Urothelium cell line (cell line): ENCODE measurements at regions not wholly inside any gene's neighbourhood (a gene's known extent, or its start where the extent isn't known, plus 50 kb on each side); places are given as distances from the start of the nearest gene placed in this dataset.

ENCODE experiments used
- DNase-seq: peaks from one replicate; pipeline ENCODE4 v3.0.0; 2011; ENCODE audit warnings: low spot score, mixed read lengths
- FAIRE-seq: peaks from 2 replicates; lab custom pipeline; 2011; peaks lifted over from hg19 to GRCh38; lab: Jason Lieb, UNC

DNA sequence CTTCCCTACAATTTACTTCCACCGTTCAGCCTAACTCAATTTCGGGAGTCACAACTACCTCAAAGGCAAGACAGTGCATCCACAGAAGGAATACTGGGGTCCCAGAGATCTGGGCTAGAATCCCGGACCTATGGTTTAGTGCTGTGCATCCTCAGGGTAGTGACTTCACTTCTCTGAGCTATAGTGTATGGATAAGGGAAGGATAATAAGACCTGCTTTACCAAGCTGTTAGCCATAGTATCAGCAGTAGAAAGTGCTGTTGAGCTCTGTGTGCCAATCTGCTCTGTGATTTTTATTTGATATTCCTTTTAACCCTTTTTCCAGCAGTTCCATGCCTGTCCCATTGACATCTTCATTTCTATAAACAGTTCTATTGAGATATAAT lies 1044.3 kb downstream of the BCL11B start:
- no peak for DNase-seq
- FAIRE-seq, result no peak

DNA sequence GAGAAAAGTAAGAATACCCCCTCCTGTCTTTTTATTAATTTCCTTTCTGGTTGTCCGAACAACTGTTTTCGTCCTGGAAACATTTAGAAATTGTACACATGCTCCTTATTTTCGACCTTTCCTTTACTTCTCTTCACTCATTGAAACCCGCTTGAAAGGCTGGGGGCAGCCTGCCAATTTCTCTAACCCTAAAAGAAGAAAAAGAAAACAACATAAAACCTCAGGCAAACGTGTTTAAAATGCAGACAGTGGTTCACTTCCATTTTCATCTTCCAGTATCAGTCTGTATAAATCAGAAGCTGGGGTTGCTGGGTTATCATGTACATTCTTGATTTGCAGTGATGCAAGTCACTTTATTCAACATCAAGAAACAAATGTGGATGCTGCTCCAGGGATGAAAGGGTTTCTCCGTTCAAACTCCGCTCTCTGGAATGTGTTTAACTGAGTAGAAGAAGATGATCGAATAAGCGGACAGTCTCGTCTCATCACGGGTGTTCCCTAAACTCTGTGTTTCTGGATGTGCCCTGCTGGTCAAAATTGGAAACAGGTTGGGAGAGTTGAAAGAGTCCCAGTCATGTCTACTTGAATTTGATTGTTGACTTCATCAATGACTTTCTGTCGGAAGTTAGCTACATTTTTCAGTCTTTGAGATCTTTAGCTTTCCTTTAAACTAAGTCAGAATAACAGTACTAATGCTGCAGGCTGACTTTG lies 1042.2 kb downstream of the BCL11B start:
- no peak for DNase-seq
- FAIRE-seq, result no peak

DNA sequence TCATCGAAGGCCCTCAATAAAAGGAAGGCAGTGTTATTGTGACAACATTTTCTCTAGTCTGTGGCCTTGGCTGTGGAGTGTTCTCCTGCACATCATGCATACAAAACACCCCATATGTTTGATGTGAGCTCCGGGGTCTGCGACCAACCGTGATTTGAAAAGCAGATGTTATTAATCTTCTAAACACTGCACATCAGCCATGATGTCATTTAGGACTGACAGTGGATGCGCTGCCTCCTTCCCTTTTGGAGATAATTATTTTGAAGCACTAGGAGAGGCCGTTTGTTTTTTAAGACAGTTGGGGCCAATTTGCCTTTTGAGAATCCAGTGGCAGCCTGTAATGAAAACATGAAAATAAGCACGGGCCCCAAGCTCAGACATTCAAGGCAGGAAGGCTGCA lies 1041.6 kb downstream of the BCL11B start:
- FAIRE-seq, result no peak

DNA sequence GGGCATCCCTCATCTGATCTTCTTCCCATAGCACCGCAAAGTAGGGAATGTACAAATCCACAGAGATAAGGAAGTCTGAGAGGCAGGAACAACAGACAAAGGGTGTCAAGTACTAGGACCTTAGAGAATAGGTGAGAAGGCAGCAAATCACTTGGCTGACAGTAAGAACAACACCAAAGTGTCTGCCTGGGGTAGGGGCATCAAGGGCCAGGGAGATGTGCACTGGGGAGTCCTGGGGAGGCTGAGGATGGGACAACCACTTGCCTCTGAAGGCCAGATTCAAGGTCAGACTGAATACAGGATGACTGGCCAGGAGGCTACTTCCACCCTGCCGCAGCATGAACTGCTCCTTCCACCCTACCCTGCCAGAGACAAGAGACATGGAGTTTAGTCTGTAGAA lies 1040.8 kb downstream of the BCL11B start:
- DNase-seq, result no peak
- FAIRE-seq, result no peak

More for the DNA sequence above, 1041.6 kb downstream of the BCL11B start:
- no peak for DNase-seq

DNA sequence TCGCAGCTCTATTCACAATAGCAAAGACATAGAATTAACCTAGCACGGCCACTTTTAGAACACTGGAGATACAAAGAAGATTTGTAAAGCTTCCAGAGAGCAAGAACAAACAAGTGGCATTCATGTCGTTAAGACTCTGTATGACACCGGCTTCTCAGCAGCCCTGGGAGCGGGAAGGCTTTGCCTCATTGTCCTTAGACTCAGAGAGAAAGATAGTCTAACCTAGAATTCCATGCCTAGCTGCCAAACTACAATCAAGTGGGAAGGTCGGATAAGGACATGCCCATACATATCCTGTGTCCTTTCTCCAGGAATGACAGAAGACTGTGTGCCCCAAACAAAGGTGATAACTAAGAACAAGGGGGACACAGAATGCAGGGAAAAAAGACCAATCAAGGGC lies 1038.3 kb downstream of the BCL11B start:
- FAIRE-seq, result no peak
- DNase-seq, result no peak

DNA sequence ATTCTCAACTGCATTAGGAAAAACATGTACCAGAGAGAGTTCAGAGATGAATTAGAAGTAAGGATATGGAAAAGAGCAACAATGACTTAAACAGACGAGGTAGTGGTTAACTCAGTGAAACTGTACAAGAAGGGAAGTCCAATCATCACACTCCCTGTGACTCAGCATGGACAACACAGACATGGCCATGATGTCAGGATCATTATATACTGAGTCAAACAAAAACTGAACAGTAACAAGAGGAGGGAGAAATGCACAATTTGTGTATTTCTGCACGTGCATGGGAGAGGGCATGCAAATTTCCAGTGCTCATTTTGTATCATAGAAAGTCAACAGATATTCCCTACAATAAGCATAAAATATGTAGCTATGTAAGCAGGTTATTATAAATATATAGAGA lies 1037.8 kb downstream of the BCL11B start:
- peak; percentile 11 for DNase-seq

DNA sequence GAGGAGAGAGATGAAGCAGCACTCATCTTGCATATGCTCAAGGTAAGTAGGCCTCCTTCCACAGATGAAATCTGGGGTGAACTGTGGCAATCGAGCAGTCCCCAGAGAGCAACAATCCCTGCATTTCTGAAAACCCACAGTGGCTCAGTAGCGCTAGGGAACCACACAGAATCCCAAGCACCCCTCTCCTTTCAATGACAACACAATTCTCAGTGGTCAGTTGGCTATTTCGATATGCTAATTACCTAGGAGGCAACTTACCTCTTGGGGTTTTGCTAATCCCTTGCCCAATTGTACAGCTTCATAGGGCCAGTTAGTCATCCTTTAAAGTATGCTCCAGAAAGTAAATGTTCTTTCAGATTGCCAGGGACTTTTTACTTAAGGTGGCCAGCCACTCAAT lies 1035.7 kb downstream of the BCL11B start:
- DNase-seq (no peak), FAIRE-seq (no peak)

More for the DNA sequence above, 1037.8 kb downstream of the BCL11B start:
- no peak for FAIRE-seq

DNA sequence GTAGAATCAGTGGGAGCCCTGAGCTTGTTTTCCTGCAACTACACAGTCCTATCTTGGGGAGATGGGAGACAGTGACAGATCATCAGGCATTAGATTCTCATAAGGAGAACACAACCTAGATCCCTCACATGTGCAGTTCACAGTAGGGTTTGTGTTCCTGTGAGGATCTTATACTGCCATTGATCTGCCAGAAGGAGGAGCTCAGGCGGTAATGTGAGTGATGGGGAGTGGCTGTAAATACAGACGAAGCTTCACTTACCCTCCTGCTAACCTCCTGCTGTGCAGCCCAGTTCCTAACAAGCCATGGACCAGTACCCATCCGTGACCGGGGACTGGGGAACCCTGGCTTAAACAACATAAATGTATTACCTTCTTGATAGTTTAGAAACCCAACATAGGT lies 1034.1 kb downstream of the BCL11B start:
- DNase-seq (no peak), FAIRE-seq (no peak)

DNA sequence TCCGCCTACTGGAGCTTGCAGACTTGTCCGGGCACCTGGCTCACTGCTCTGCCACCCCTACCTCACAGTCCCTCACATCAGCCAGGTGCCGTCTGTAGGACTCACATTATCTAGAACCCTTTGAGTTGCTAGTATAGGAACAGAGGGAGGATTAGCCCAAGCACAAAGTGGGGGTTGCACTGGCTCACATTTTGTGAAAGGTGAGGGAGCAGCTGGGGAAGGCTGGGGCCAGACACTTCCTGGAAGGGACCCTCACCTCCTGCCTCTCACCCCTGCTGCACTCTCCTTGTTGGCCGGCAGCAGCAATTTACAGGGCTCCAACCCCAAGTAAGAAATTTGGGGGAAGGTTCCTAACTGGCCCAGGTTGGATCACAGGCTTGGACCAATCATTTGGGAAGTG lies 1031.6 kb downstream of the BCL11B start:
- DNase-seq, result no peak
- FAIRE-seq, result no peak

DNA sequence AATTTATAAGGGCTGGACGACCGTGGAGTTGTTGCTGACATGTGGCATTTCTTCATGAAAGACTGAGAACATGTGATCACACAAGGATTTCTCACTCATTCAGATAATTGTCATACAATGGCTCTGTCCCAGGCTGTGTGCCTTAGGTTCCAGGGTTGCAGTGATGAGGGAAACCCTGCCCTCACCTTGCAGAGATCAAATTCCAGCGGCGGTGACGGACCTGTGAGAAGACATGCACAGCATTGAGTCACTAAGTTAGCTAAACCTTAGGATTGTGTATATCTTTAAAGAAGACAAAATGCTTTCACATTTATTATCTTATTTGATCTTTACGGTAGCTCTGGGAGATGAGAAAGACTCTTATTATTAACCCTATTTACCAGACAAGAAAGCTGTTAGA lies 1029.1 kb downstream of the BCL11B start:
- FAIRE-seq (no peak), DNase-seq (no peak)

DNA sequence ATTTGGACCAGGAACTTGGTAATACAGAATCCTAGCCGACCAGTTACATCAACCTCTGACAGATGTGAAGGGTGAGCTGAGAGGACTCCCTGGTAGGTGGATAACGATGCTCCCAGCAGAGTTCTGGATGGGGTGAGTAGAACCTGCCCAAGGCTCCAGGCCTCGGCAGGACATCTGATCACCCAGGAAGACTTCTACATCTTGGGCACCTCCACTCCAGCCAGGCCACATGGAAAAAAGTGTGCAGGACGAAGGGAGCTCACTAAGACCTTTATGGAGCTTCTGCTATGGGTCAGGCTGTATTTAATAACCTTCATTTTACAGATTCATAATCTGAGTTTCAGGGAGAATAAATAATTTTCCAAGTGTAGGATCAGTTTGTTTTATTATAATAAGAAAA lies 1028.7 kb downstream of the BCL11B start:
- no peak for DNase-seq
- FAIRE-seq, result no peak

DNA sequence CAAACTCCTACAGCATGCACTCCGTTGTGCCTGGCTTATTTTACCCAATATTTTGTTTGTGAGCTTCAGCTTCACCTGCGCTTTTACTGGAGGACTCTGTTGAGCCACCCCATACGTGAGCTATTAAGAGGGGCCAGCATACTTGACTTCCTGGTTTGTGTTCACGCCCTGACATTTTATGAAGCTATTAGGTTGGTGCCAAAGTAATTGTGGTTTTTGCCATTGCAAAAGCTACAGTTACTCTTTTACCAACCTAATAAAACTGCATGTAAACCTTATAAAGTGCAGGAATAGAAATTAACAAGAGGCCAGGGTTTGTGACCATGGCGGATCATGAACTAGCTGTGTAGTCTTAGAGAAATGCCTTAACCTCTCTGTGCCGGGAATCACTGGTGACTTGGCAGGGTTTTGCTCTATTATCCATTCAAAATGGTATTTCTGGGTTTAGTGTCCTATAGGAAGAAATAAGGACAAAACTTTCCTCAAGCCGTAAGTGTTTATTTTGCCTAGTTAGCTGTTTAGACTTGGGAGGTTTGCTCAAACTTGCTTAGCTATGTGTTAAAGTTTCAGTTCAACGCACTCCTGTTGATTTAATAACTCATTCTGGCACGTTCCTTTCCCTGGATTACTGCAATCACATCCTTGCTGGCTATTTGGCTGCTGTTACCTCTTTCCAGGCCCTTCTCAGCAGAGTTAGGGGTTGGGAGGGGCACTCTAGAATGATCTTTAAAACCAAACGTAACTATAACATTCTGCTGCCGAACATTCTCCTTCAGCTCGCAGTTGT lies 1027.6 kb downstream of the BCL11B start:
- FAIRE-seq (no peak), DNase-seq (no peak)

DNA sequence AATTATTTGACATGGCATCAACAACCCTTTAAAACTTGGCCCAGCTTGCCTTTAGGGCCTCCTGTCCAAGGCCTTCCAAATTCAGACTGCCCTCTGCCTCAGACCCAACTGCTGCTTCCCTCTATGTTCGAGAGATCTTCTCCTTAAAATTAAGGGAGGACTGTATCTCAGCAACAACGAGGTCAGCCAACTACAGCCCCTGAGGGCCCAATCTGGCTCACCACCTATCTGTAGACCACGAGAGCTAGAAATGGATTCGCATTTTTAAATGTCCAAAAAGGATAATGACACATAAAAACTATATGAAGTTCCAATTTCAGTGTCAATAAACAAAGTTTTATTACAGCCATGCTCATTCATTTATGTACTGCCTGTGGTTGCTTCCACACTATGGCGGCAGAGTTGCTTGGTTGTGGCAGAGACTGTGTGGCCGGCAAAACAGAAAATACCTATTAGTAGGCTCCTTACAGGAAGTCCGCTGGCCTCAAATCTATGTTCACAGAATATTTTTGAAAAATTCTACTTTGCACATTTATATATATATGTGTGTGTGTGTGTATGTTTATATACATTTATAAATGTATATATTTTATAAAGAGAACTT lies 1026.9 kb downstream of the BCL11B start:
- FAIRE-seq, result no peak
- DNase-seq, result no peak

DNA sequence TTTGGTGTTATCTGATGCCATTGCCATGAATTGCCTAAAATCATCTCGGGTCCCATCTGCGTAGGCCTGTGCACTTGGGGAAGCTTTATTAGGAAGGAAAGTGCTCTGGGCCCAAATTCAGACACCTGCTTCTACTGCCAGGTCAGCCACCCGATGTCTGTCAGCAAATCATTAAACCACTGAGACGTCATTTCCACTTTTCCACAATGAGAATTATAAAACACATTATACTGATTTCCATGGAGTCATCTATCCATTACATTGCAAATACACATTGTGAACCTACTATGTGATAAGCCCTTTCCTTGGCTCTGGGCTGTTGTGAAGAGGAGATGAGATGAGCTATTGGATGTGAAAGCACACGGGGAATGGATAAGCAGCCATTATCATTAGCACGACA lies 1022.9 kb downstream of the BCL11B start:
- DNase-seq (no peak), FAIRE-seq (no peak)

DNA sequence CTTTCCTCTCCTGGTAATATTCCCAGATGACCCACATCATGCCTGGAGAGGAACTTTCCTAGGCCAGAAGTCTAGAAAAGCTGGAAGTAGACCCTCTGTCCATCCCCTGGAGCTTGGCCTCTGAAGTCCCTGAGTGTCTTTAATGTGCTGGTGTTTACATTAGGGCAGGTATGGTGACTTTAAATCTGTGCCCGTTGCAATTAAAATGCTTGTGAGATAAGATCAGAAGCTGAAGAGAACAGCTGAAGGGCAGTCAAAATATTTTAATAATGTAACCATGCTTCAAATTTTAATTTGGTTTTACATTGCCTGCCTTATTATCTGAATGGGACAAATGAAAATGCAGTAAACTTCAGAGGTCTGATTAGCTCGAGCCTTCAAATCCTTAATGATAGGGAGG lies 1022.5 kb downstream of the BCL11B start:
- FAIRE-seq, result no peak

DNA sequence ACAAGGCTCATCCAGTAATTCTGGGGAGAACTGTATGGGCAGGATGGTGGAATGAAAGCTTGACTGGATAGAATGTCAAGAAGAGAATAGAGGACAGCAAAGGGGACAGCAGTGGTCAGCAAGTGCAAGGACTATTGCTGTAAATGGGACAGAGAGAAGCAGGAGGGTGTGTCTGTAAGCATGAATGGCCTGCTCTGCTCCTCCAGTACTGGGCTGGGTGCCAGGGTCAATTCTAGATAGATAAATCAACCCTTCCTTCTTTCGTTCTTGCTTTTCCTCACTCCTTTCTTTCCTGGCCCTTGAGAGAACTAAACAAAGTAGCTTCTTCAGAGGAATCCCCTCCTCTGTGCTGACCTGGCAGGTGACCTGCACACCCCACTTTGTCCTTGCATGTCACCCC lies 1019.2 kb downstream of the BCL11B start:
- FAIRE-seq (no peak), DNase-seq (no peak)

More for the DNA sequence above, 1022.5 kb downstream of the BCL11B start:
- no peak for DNase-seq

DNA sequence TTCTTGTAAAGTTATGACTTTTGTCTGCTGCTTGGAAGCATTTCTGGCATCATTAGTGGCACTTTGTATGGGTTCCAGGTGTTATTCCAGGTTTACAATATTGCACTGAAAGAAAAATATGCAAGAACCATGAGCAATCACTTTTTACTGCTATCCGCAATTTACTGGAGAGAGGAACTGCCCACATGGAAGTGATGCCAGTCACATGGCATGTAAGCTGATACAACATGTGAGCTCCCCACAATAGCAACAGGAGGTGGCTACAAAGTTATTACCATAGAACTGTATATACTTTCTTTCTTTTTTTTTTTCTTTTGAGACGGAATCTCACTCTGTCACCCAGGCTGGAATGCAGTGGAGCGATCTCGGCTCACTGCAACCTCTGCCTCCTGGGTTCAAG lies 1012.1 kb downstream of the BCL11B start:
- DNase-seq, result no peak
- FAIRE-seq, result no peak

DNA sequence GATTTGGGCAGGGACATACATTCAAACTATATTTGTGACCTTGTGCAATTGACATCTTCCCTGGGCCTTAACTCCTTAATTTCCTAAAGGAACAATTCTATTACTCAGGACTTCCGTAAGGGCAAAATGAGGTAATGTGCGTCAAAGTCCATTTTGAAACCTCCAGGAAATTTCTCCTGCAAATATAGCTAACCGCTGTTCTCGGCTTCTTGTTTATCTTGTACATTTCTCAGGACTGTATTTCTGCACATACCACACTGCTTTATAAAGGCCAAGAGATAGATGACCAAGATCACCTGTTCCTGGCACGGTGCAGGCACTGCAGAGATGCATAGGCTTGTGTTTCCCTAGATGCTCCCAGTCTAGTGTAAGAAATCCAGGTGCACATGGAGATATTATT lies 1009.4 kb downstream of the BCL11B start:
- DNase-seq, result no peak
- no peak for FAIRE-seq

DNA sequence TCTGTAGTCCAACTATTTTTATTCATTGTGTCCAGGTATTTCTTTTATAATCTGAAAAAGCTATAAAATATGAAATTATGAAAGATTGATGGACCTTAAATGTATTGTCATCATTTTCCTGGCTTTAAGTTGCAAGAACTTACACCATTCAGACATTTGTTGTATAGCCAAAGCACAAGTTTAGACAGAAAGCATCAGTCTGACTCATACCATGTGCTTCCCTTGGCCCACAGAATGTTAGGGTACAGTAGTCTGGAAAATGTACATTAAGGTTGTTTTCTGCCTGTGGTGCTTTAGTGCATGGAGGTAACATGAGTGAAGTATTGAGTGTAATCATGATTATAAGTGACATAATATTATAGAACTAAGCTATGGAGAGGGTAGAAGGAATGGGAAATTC lies 1002.5 kb downstream of the BCL11B start:
- DNase-seq (no peak), FAIRE-seq (no peak)

DNA sequence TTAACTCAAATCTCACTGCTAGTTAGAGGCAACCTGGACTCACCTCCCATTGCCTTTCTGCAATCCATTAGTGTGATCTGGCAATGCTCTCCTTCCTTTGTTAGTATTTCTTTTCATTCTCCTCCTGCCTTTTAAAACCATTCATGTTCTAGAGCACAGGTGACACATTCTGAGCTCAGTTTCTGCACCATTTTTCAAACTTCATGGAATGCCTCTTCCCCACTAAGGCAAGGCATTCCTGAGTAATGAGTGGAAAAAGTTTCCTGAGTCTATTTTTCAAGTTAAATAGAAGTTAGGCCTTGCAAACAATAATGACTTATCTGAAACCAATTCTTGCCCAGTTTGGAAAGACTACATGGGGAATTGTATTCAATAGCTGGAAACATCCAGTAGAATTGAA lies 1001.8 kb downstream of the BCL11B start:
- FAIRE-seq, result no peak
- no peak for DNase-seq

DNA sequence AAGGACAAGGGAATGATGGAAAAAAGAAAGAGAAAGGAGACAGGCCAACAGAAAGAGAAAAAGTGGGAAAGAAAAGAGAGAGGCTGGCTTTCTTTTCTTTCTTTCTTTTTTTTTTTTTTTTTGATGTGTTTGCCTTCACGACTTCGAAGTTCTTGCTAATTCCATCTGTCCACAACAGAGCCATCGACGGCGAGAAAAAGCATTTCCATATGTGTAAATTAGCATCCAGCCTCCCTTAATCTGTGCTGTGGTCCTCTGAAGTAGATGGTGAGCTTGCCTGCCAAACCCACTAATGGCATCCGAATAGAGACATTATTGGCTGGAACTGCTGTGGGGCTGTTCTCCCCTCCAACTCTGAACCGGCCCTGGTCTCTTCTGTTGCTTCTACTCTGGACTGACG lies 997.4 kb downstream of the BCL11B start:
- DNase-seq (no peak), FAIRE-seq (no peak)

DNA sequence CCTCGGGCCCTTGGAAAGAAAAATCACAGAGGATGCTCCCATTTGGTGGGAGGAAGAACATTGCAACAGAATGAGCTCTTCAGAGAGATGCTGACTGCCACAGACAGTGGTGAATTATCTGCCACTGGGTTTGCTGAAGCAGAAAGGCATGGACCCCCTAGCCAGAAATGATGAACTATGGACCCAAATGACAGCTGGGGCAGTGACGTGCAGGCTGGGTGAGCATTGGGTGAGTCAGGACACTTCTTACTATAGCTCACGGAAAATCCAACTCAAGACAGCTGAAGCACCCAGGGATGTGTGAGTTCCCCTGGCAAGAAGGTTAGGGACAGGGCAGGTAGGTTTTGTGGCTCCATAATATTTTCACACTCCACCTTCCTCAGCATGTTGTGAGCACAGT lies 993.2 kb downstream of the BCL11B start:
- FAIRE-seq, result no peak
- no peak for DNase-seq
